Naive thymus-derived CD8-positive, alpha-beta T cell (primary cell): ENCODE measurements at regions not wholly inside any gene's neighbourhood (a gene's known extent, or its start where the extent isn't known, plus 50 kb on each side); places are given as distances from the start of the nearest gene placed in this dataset.

ENCODE experiments used
- ATAC-seq, 2 donors: fragments of 150-1000 bp; cut with Tn5 transposase in 1 of 2; sonication (Bioruptor Pico), chemical (Tn5 transposase) in 1 of 2; 1 replicate in 1 of 2; 2 replicates in 1 of 2; pipeline ENCODE4 v1.10.0; 2021; ENCODE audit warnings: mild to moderate bottlenecking in 2 of 2, moderate library complexity in 2 of 2
- POLR2A ChIA-PET: fragments of 350-600 bp; sonication (Branson Sonifier 250); formaldehyde crosslinking; loops from one replicate; lab custom pipeline; 2021; ENCODE audit warnings: antibody characterized with exemption; lab: Charles Lee
- DNase-seq, 10 donors: peaks; one replicate each; pipeline versions ENCODE4 v3.0.0 to v3.0.0-alpha.2; 2020 to 2022
- H3K27ac Mint-ChIP-seq, 10 donors: one replicate each; pipeline ENCODE4 v1.8.0; 2020 to 2022; ENCODE audit warnings: mild to moderate bottlenecking in 10 of 10, mixed read lengths in 10 of 10, moderate library complexity in 4 of 10, inconsistent platforms in 1 of 10
- H3K27me3 Mint-ChIP-seq, 5 donors: one replicate each; pipeline ENCODE4 v1.8.0; 2021 to 2022; ENCODE audit warnings: mixed read lengths in 5 of 5
- H3K36me3 Mint-ChIP-seq, 3 donors: one replicate each; pipeline ENCODE4 v1.8.0; 2020 to 2022; ENCODE audit warnings: mixed read lengths in 3 of 3, mild to moderate bottlenecking in 2 of 3, inconsistent platforms in 1 of 3
- H3K4me1 Mint-ChIP-seq, 4 donors: one replicate each; pipeline ENCODE4 v1.8.0; 2021 to 2022; ENCODE audit warnings: mixed read lengths in 4 of 4
- H3K4me3 Mint-ChIP-seq, 10 donors: one replicate each; pipeline ENCODE4 v1.8.0; 2020 to 2022; ENCODE audit warnings: mild to moderate bottlenecking in 10 of 10, mixed read lengths in 10 of 10, moderate library complexity in 6 of 10, inconsistent platforms in 1 of 10
- H3K9me3 Mint-ChIP-seq, 9 donors: one replicate each; pipeline ENCODE4 v1.8.0; 2020 to 2022; ENCODE audit warnings: mixed read lengths in 9 of 9, mild to moderate bottlenecking in 3 of 9, inconsistent platforms in 1 of 9, moderate library complexity in 1 of 9

DNA sequence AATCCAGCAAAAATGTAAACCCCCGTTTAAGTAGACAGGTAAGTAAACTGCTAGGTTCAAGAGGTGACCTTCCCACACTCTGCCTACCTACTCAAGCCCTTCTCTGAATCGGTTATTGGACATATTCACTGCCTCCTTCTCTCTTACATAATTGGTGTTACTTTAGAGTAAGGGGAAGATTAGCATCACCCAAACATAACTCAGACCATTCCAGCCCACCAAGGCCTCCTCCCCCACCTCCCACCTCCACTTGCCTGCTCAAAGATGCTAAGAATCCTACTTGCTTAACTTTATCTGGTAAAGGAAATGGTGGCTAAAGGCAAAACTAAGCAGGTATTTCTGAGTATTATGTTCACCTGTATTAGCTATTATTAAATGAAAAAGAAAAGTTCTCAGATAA, 55.0 kb upstream of the DTNA start:
- Mint-ChIP-seq H3K9me3 (peaks cover 0 to 2% (median 0%) of the 10 kb centered on the region in 9 donors), H3K27me3 (peaks cover 9 to 28% (median 12%) of the 10 kb centered on the region in 5 donors), H3K4me3 (no peak overlapping the region), H3K36me3 (no peaks in the 10 kb centered on the region), H3K4me1 (no peaks in the 10 kb centered on the region), H3K27ac (no peak overlapping the region)
- DNase-seq, result no peak
- POLR2A ChIA-PET, result no interaction called here
- no peak for ATAC-seq

DNA sequence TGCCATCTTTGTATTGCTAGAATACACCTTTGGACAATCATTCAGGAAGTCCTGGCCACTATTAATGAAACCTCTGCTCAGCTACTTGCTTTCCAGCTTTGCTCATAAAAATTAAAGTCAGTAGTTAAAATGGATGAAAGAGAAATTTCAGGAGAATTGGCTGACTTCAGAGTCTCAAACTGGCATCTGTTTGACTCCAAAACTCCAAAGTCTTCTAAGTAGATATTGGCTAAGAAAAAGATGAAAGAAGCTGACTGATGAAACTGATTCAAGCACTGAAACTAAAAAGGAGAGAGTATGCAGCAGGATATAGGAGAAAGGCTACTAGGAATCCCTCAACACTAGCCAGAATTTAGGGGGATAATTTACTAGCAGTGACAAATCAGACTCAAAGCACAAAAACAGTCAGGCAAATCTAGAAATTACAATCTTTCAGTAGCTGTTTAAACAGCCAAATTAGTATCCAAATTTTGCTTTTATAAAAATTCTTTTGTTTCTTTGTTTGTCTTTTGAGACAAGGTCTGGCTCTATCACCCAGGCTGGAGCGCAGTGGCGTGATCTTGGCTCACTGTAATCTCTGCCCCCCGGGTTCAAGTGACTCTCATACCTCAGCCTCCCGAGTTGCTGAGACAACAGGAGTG, 52.1 kb upstream of the DTNA start:
- POLR2A ChIA-PET, result no interaction called here
- ATAC-seq (no peak), DNase-seq (no peak)
- Mint-ChIP-seq H3K4me3 (no peak overlapping the region), H3K36me3 (no peaks in the 10 kb centered on the region), H3K4me1 (no peaks in the 10 kb centered on the region), H3K27ac (peak overlapping the region in 1 of 10 donors; percentile 26), H3K27me3 (peaks cover 8 to 26% (median 13%) of the 10 kb centered on the region in 5 donors), H3K9me3 (no peaks in the 10 kb centered on the region)

GRCh38 chr18:34659579-34660517, 50.2 kb upstream of the DTNA start:
- Mint-ChIP-seq H3K4me3 (no peak overlapping the region), H3K4me1 (no peaks in the 10 kb centered on the region), H3K27ac (no peak overlapping the region), H3K27me3 (peaks cover 8 to 26% (median 13%) of the 10 kb centered on the region in 5 donors), H3K9me3 (no peaks in the 10 kb centered on the region), H3K36me3 (no peaks in the 10 kb centered on the region)
- ATAC-seq, result no peak
- POLR2A ChIA-PET, result no interaction called here
- DNase-seq, result no peak
